Ishikawa (cell line): ENCODE measurements at regions not wholly inside any gene's neighbourhood (a gene's known extent, or its start where the extent isn't known, plus 50 kb on each side); places are given as distances from the start of the nearest gene placed in this dataset.

Source experiments
- CEBPB ChIP-seq: IDR thresholded peaks from 2 replicates; pipeline ENCODE4 v1.6.1; 2012
- CREB1 ChIP-seq: IDR thresholded peaks from 2 replicates; pipeline ENCODE4 v1.6.1; 2012; ENCODE audit warnings: low read depth
- EGR1 ChIP-seq: IDR thresholded peaks from 2 replicates; pipeline ENCODE4 v1.6.1; 2012
- EP300 ChIP-seq: IDR thresholded peaks from 2 replicates; pipeline ENCODE4 v1.6.1; 2012; ENCODE audit warnings: borderline replicate concordance
- FOXM1 ChIP-seq: IDR thresholded peaks from 2 replicates; pipeline ENCODE4 v1.6.1; 2012; ENCODE audit warnings: low read depth, borderline replicate concordance
- MAX ChIP-seq: IDR thresholded peaks from 2 replicates; pipeline ENCODE4 v1.6.1; 2012
- NFIC ChIP-seq: IDR thresholded peaks from 2 replicates; pipeline ENCODE4 v1.6.1; 2012
- RAD21 ChIP-seq: IDR thresholded peaks from 2 replicates; pipeline ENCODE4 v1.6.1; 2012; ENCODE audit warnings: low read depth
- REST ChIP-seq: IDR thresholded peaks from 2 replicates; pipeline ENCODE4 v1.6.1; 2012; ENCODE audit warnings: low read depth, mild to moderate bottlenecking
- TAF1 ChIP-seq: IDR thresholded peaks from 2 replicates; pipeline ENCODE4 v1.6.1; 2012; ENCODE audit warnings: low read depth, mild to moderate bottlenecking
- TCF12 ChIP-seq: IDR thresholded peaks from 2 replicates; pipeline ENCODE4 v1.6.1; 2012; ENCODE audit warnings: low read depth
- TEAD4 ChIP-seq: IDR thresholded peaks from 2 replicates; pipeline ENCODE4 v1.6.1; 2012
- USF1 ChIP-seq: IDR thresholded peaks from 2 replicates; pipeline ENCODE4 v1.6.1; 2012
- YY1 ChIP-seq: IDR thresholded peaks from 2 replicates; pipeline ENCODE4 v1.6.1; 2012; ENCODE audit warnings: low read depth
- ZBTB7A ChIP-seq: IDR thresholded peaks from 2 replicates; pipeline ENCODE4 v1.6.1; 2012; ENCODE audit warnings: low read depth

GRCh38 chr9:134568811-134569210 is 72.8 kb upstream of the COL5A1 start:
- no peak for TF ChIP-seq MAX
- TF ChIP-seq NFIC, result no peak
- no peak for TF ChIP-seq CREB1
- TF ChIP-seq USF1, result no peak
- TF ChIP-seq RAD21, result no peak
- TF ChIP-seq REST, result no peak
- TF ChIP-seq EGR1, result no peak
- no peak for TF ChIP-seq FOXM1
- TF ChIP-seq YY1, result no peak
- TF ChIP-seq TAF1, result no peak
- TF ChIP-seq TCF12, result no peak
- TF ChIP-seq EP300, result no peak
- TF ChIP-seq CEBPB, result no peak
- TF ChIP-seq ZBTB7A, result no peak
- TF ChIP-seq TEAD4, result no peak

GRCh38 chr9:134569626-134570025 is 72.0 kb upstream of the COL5A1 start:
- TF ChIP-seq MAX (no peak), CEBPB (no peak), NFIC (no peak)

- no peak for TF ChIP-seq FOXM1
- TF ChIP-seq MAX, result no peak
- no peak for TF ChIP-seq REST
- TF ChIP-seq YY1, result no peak
Measured at GRCh38 chr9:134570151-134570621, 71.4 kb upstream of the COL5A1 start.

GRCh38 chr9:134570711-134571325 is 70.8 kb upstream of the COL5A1 start:
- TF ChIP-seq NFIC, result no peak
- TF ChIP-seq ZBTB7A, result no peak
- TF ChIP-seq TAF1, result no peak
- no peak for TF ChIP-seq EGR1
- TF ChIP-seq USF1, result no peak
- no peak for TF ChIP-seq RAD21
- no peak for TF ChIP-seq CEBPB
- TF ChIP-seq EP300, result no peak
- TF ChIP-seq REST, result no peak
- no peak for TF ChIP-seq MAX

- TF ChIP-seq TCF12 (no peak), CREB1 (no peak), EGR1 (no peak), RAD21 (no peak)
Measured at GRCh38 chr9:134571326-134571931, 70.2 kb upstream of the COL5A1 start.
